ENCODE measurements at regions not wholly inside any gene's neighbourhood (a gene's known extent, or its start where the extent isn't known, plus 50 kb on each side); places are given as distances from the start of the nearest gene placed in this dataset.

GRCh38 chr1:241408170-241408569, 51.2 kb upstream of the RGS7 start:
- ATAC-seq (ENCODE audit: insufficient read depth, low read depth) (no peak), DNase-seq (no peak)
- H2AFZ ChIP-seq (ENCODE audit: low read depth, low read length), result no peak overlapping the region

More at GRCh38 chr1:241408170-241408569, 51.2 kb upstream of the RGS7 start:
- H3K4me2 ChIP-seq (ENCODE audit: insufficient read depth, low read length), result no peak overlapping the region
- no peaks in the 10 kb centered on the region for H3K36me3 ChIP-seq (ENCODE audit: insufficient read depth, low read length)
- no peaks in the 10 kb centered on the region for H4K20me1 ChIP-seq (ENCODE audit: insufficient read depth, low read length)
- no peak overlapping the region for H3K27ac ChIP-seq (ENCODE audit: low read length)
- H3K79me2 ChIP-seq (ENCODE audit: insufficient read depth, low read length), result no peaks in the 10 kb centered on the region
- H3K9me3 ChIP-seq (ENCODE audit: insufficient read depth, low read length, severe bottlenecking), result no peaks in the 10 kb centered on the region
- H3K4me1 ChIP-seq (ENCODE audit: insufficient read depth, low read length), result no peaks in the 10 kb centered on the region
- H3K9ac ChIP-seq (ENCODE audit: low read depth, low read length), result no peak overlapping the region
- H3K27me3 ChIP-seq (ENCODE audit: insufficient read depth, low read length, poor library complexity), result no peaks in the 10 kb centered on the region
- no peak overlapping the region for H3K4me3 ChIP-seq (ENCODE audit: low read depth in 1 of 2, low read length in 2 of 2)
- TF ChIP-seq, protein P1, sequence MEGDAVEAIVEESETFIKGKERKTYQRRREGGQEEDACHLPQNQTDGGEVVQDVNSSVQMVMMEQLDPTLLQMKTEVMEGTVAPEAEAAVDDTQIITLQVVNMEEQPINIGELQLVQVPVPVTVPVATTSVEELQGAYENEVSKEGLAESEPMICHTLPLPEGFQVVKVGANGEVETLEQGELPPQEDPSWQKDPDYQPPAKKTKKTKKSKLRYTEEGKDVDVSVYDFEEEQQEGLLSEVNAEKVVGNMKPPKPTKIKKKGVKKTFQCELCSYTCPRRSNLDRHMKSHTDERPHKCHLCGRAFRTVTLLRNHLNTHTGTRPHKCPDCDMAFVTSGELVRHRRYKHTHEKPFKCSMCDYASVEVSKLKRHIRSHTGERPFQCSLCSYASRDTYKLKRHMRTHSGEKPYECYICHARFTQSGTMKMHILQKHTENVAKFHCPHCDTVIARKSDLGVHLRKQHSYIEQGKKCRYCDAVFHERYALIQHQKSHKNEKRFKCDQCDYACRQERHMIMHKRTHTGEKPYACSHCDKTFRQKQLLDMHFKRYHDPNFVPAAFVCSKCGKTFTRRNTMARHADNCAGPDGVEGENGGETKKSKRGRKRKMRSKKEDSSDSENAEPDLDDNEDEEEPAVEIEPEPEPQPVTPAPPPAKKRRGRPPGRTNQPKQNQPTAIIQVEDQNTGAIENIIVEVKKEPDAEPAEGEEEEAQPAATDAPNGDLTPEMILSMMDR (IDR thresholded peaks at IDR 0.05; ENCODE audit: borderline replicate concordance, extremely low read depth, low read length, poor library complexity, severe bottlenecking), result no peak
- no peak for TF ChIP-seq EZH2 (IDR thresholded peaks at IDR 0.05; ENCODE audit: borderline replicate concordance, low read depth, low read length, severe bottlenecking)
